ENCODE measurements at regions not wholly inside any gene's neighbourhood (a gene's known extent, or its start where the extent isn't known, plus 50 kb on each side); places are given as distances from the start of the nearest gene placed in this dataset.

DNA sequence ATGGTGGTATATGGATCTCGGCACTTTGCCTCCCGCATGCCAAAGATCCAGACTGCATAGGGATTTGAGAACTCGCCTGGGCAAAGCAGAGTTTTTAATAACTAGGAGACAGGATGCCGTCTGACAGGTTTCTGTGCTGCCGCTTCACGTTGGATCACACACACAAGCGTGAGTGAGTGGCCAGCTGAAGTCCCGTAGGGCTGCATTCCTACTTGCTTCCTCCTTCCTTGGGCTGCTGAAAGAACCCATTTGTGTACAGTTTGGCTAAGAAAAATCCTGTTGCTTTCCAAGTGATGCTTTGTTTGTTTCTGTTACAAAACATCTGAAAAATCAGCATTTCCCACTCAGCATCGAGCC is 604.3 kb upstream of the CFAP20DC start:
- no peak for TF ChIP-seq CTCF (IDR thresholded peaks at IDR 0.05)
- no peak for TF ChIP-seq PBX3 (IDR thresholded peaks at IDR 0.05)
- TF ChIP-seq, protein P1, sequence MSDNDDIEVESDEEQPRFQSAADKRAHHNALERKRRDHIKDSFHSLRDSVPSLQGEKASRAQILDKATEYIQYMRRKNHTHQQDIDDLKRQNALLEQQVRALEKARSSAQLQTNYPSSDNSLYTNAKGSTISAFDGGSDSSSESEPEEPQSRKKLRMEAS (IDR thresholded peaks at IDR 0.05), result no peak
- no peak for TF ChIP-seq RAD21 (conservative IDR thresholded peaks at IDR 0.05 in 1 of 2, IDR thresholded peaks at IDR 0.05 in 1 of 2)
- no peak for TF ChIP-seq NR3C1 (IDR thresholded peaks at IDR 0.05)
- no peak for TF ChIP-seq CEBPB (IDR thresholded peaks at IDR 0.05)
- TF ChIP-seq KDM5A (IDR thresholded peaks at IDR 0.05), result no peak
- no peak for TF ChIP-seq POLR2A (IDR thresholded peaks at IDR 0.05; ENCODE audit: low read length)
- no peak for TF ChIP-seq USF2 (IDR thresholded peaks at IDR 0.05)
- no peak for TF ChIP-seq HOXB5 (CRISPR knock-in tag; IDR thresholded peaks at IDR 0.05)
- TF ChIP-seq KDM1A (IDR thresholded peaks at IDR 0.05; ENCODE audit: low read depth), result no peak
- TF ChIP-seq ZFP36 (IDR thresholded peaks at IDR 0.05; ENCODE audit: borderline replicate concordance, partially characterized antibody), result no peak
